Neural cell (in vitro differentiated cells): ENCODE measurements at regions not wholly inside any gene's neighbourhood (a gene's known extent, or its start where the extent isn't known, plus 50 kb on each side); places are given as distances from the start of the nearest gene placed in this dataset.

Source experiments
- CTCF ChIP-seq: fragments of 450-650 bp; IDR thresholded peaks from 2 replicates; pipeline ENCODE4 v1.5.1; 2014; ENCODE audit warnings: antibody characterized with exemption, mild to moderate bottlenecking, moderate library complexity; ENCODE audit not compliant: poor library complexity, severe bottlenecking
- EP300 ChIP-seq: fragments of 450-650 bp; conservative IDR thresholded peaks from 2 replicates; pipeline ENCODE4 v1.6.1; 2014; ENCODE audit warnings: antibody characterized with exemption, mild to moderate bottlenecking, moderate library complexity; ENCODE audit not compliant: poor library complexity, severe bottlenecking
- EZH2 ChIP-seq: fragments of 200-600, 300-800 bp; shearing (Covaris generic), sonication (generic); IDR thresholded peaks from 2 replicates; pipeline ENCODE4 v1.6.1; 2014; ENCODE audit warnings: antibody characterized with exemption, low read length, borderline replicate concordance, mild to moderate bottlenecking; ENCODE audit not compliant: insufficient read depth, poor library complexity, severe bottlenecking
- POLR2AphosphoS5 ChIP-seq: IDR thresholded peaks from 2 replicates; pipeline ENCODE4 v1.6.1; 2012
- RAD21 ChIP-seq: fragments of 450-650 bp; conservative IDR thresholded peaks from 2 replicates; pipeline ENCODE4 v1.6.1; 2014; ENCODE audit warnings: antibody characterized with exemption, mild to moderate bottlenecking, moderate library complexity
- REST ChIP-seq: IDR thresholded peaks from 2 replicates; pipeline ENCODE4 v1.6.1; 2012; ENCODE audit warnings: borderline replicate concordance
- SMC3 ChIP-seq: fragments of 450-650 bp; conservative IDR thresholded peaks from 2 replicates; pipeline ENCODE4 v1.6.1; 2014; ENCODE audit warnings: antibody characterized with exemption, mild to moderate bottlenecking, moderate library complexity; ENCODE audit not compliant: poor library complexity

DNA sequence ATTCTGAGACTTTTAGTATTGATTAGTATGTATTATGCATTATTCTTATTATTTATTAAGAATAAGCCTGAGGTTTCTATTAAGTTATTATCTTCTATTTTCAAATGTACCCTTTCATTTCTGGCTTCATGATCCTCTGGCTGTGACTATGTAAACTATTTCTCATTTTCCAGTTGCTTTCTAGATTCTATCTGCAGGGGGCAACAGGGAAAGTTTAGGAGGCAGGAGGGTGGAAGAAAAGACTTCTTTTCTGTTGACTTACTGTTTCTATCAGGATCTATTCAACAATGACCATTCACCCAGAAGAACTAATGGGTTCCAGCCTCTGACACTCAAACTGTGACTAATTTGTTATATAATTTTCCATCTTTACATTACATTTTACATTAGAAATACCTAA lies 653.4 kb upstream of the FSHR start:
- no peak for TF ChIP-seq POLR2AphosphoS5
- no peak for TF ChIP-seq CTCF
- no peak for TF ChIP-seq REST
- TF ChIP-seq SMC3 = no peak
- TF ChIP-seq EZH2 = no peak
- no peak for TF ChIP-seq EP300
- no peak for TF ChIP-seq RAD21
